Nephron (organoid): ENCODE measurements at regions not wholly inside any gene's neighbourhood (a gene's known extent, or its start where the extent isn't known, plus 50 kb on each side); places are given as distances from the start of the nearest gene placed in this dataset.

Source experiments
- H3K27ac Mint-ChIP-seq, 3 experiments: 2 replicates each; pipeline ENCODE4 v1.8.0; 2020; ENCODE audit warnings: mixed read lengths in 3 of 3, mild to moderate bottlenecking in 2 of 3, moderate library complexity in 1 of 3
- H3K27me3 Mint-ChIP-seq: 2 replicates; pipeline ENCODE4 v1.8.0; 2021; ENCODE audit warnings: low read depth, mild to moderate bottlenecking, moderate library complexity, mixed read lengths
- H3K36me3 Mint-ChIP-seq: 2 replicates; pipeline ENCODE4 v1.8.0; 2020; ENCODE audit warnings: low read depth, mixed read lengths
- H3K4me1 Mint-ChIP-seq: 2 replicates; pipeline ENCODE4 v1.8.0; 2020; ENCODE audit warnings: mixed read lengths
- H3K4me3 Mint-ChIP-seq, 3 experiments: 2 replicates each; pipeline ENCODE4 v1.8.0; 2020; ENCODE audit warnings: mild to moderate bottlenecking in 3 of 3, mixed read lengths in 3 of 3, moderate library complexity in 2 of 3
- H3K9me3 Mint-ChIP-seq: 2 replicates; pipeline ENCODE4 v1.8.0; 2020; ENCODE audit warnings: mixed read lengths
- TF ChIP-seq, protein P1 (sequence below), 3 experiments: fragments of 200-600 bp; sonication (generic); IDR thresholded peaks; one replicate each; pipeline ENCODE4 v1.5.0; 2021; ENCODE audit warnings: antibody characterized with exemption in 3 of 3; ENCODE audit not compliant: unreplicated experiment in 3 of 3

DNA sequence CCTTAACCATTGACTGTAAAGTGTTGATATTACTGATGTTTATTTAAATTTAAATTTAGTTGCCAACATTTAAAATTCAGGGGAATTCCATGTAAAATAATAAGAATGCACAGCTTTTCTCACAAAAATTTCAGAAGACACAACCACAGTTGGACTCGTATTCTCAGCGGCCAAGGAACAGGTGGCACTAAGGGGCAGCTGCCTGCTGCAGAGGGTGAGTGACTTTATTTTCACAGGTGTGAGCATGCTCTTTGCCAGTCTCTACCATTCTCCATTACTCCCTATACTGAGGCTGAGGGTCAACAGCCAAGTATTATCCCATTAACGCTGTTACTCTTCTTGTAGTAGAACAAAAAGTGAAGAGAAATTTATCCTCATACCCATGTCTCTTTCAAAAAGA is 92.1 kb upstream of the GADL1 start:
- Mint-ChIP-seq H3K4me3 (no peak overlapping the region), H3K36me3 (no peaks in the 10 kb centered on the region), H3K4me1 (peaks cover 43% of the 10 kb centered on the region), H3K27ac (peak overlapping the region; percentile 54 to 74 (median 60)), H3K27me3 (peaks cover 7% of the 10 kb centered on the region), H3K9me3 (no peaks in the 10 kb centered on the region)
- TF ChIP-seq, protein P1, sequence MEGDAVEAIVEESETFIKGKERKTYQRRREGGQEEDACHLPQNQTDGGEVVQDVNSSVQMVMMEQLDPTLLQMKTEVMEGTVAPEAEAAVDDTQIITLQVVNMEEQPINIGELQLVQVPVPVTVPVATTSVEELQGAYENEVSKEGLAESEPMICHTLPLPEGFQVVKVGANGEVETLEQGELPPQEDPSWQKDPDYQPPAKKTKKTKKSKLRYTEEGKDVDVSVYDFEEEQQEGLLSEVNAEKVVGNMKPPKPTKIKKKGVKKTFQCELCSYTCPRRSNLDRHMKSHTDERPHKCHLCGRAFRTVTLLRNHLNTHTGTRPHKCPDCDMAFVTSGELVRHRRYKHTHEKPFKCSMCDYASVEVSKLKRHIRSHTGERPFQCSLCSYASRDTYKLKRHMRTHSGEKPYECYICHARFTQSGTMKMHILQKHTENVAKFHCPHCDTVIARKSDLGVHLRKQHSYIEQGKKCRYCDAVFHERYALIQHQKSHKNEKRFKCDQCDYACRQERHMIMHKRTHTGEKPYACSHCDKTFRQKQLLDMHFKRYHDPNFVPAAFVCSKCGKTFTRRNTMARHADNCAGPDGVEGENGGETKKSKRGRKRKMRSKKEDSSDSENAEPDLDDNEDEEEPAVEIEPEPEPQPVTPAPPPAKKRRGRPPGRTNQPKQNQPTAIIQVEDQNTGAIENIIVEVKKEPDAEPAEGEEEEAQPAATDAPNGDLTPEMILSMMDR (IDR thresholded peaks at IDR 0.05; ENCODE audit: unreplicated experiment in 3 of 3), result no peak

DNA sequence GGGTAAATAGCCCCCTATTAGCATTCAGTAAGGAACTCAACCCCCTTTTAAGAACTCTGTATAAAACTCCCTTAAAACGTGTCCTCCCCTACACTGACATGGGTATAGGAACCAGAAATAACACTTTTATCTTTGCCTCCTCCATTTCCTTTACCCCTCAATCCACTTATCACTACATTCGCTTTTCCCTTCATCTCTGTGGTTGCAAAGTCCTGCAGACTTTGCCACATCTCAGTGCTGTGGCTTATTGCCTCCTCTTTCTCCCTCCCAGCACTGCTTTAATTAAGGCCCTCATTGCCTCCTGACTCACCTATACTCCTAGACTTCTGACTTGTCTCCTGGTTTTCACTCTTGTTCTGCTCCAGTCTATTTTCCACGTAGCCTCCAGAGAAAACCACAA is 94.3 kb upstream of the GADL1 start:
- Mint-ChIP-seq H3K9me3 (peaks cover 2% of the 10 kb centered on the region), H3K4me1 (peaks cover 43% of the 10 kb centered on the region), H3K27me3 (peaks cover 15% of the 10 kb centered on the region), H3K4me3 (no peak overlapping the region), H3K36me3 (no peaks in the 10 kb centered on the region), H3K27ac (peak overlapping the region; percentile 8 to 63 (median 13))
- TF ChIP-seq, protein P1 (IDR thresholded peaks at IDR 0.05; ENCODE audit: unreplicated experiment in 3 of 3), result no peak

DNA sequence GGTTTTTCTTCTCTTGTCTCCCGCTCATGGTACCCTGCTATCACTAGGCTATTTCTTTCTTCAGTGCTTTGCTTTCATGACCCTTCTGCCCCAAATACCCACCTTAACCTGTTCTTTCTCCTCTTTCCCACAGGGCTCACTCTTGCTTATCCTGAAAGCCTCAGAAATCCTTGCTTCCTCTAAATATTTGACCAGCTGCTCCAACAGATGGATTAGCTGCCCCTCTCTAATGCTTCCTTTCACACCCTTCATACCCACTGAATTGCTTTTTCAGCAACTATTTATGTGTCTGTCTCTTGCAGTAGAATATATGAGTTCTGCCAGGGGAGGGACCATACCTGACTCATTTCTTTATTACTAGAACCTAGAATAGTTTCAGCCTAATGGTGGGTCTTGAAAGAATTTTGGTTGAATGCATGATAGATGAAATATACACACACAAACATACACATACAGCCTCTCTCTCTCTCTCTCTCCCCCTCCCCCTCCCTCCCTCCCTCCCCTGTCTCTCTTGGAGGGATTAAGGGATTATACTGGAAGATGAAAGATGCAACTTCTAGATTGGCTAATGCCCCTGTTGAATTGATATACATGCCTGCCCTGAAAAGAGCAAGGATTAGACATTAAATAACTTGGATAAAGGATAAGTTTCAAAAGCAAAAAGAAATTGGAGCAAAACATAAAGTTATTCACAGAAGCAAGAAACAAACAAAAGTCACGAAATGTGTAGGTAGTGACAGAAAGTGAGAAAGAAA is 95.0 kb upstream of the GADL1 start:
- Mint-ChIP-seq H3K4me1 (peaks cover 39% of the 10 kb centered on the region), H3K9me3 (peaks cover 6% of the 10 kb centered on the region), H3K4me3 (peak overlapping the region in 1 of 3 experiments; percentile 5), H3K36me3 (no peaks in the 10 kb centered on the region), H3K27ac (peak overlapping the region; percentile 8 to 63 (median 13)), H3K27me3 (peaks cover 15% of the 10 kb centered on the region)
- TF ChIP-seq, protein P1 (IDR thresholded peaks at IDR 0.05; ENCODE audit: unreplicated experiment in 3 of 3), result no peak

DNA sequence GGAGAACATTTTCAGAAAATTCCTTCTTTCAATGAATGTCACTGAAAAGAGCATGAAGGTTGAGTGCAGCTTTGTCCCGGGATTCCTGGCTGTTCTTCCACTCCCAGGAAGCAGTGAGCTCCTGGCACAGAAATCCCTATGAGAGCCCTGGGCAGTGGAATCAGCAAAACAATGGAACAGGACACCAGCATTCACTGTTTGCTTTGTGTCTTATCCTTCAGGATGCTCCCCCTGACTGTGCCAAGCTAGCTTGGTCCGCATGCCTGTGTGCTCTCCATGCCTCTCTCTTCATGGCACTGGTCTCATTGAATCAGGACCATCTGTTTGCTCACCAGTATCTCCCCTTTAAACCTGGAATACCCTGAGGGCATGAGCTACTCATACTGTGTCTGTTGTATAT is 102.0 kb upstream of the GADL1 start:
- TF ChIP-seq, protein P1 (IDR thresholded peaks at IDR 0.05; ENCODE audit: unreplicated experiment in 3 of 3), result no peak
- peaks cover 7% of the 10 kb centered on the region for H3K9me3 Mint-ChIP-seq
- H3K27ac Mint-ChIP-seq, result no peak overlapping the region
- H3K27me3 Mint-ChIP-seq, result peaks cover 8% of the 10 kb centered on the region
- no peaks in the 10 kb centered on the region for H3K36me3 Mint-ChIP-seq
- no peak overlapping the region for H3K4me3 Mint-ChIP-seq
- H3K4me1 Mint-ChIP-seq, result no peaks in the 10 kb centered on the region

DNA sequence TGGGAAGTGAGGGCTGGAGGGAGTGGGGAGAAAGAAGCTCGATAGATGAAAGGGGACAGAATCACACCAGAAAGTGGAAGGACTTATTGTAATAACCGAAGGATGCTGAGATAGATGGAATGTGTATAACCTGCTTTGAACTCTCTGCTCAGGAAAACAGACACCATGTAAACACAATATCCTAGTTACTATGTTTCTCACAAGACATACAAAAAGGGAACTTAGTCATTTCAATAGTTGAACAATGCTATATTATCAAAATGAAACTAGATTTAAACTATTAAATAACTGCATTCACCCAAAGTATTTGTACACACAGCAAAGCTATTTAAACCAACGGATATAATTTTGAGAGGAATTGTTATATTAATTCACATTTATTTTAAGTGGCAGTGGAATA is 108.3 kb upstream of the GADL1 start:
- no peaks in the 10 kb centered on the region for H3K27me3 Mint-ChIP-seq
- peaks cover 4% of the 10 kb centered on the region for H3K9me3 Mint-ChIP-seq
- peak overlapping the region in 1 of 3 experiments; percentile 15 for H3K4me3 Mint-ChIP-seq
- H3K4me1 Mint-ChIP-seq, result peaks cover 17% of the 10 kb centered on the region
- H3K36me3 Mint-ChIP-seq, result no peaks in the 10 kb centered on the region
- TF ChIP-seq, protein P1 (IDR thresholded peaks at IDR 0.05; ENCODE audit: unreplicated experiment in 3 of 3), result no peak
- H3K27ac Mint-ChIP-seq, result peak overlapping the region in 2 of 3 experiments; percentile 38 to 41
